ENCODE measurements at regions not wholly inside any gene's neighbourhood (a gene's known extent, or its start where the extent isn't known, plus 50 kb on each side); places are given as distances from the start of the nearest gene placed in this dataset.
"Not testable (repeated sequence)": the region's sequence is repeated elsewhere in the genome, so short reads cannot be mapped to it uniquely, and the experiment has no call there.

DNA sequence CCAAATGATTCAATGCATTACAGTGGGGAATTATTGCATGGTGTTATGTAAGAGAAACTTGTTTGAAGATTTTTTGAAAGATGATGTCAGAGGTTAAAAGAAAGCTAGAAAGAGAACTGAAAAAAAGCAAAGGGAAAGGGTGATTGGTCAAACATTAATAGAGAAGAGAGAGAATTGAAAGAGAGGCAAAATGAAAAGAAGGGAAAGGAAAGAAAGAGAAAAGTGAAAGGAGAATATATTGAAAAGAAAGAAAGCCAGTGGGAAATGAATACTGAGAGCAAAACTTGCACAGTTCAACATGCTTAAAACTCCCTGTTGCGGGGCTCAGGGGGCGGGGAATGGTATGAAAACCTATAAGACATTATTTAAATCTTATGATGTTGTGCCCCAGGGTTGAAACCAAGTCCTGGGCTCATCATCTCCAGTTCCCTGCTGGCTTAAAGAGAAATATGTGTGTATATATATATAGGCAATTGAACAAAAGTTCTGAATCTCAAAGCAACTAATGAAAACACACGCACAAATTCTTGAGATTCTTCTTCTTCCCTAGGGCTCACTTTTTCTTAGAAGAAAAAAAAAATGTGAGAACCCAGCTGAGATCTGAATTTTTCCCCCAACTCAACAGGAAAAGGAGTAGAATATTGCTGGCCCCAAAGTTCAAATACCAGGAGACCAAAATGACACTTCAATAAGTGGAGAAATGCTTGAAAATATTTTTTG is 2045.9 kb upstream of the CELF4 start:
- DNase-seq: no peak

GRCh38 chr18:39607034-39607433 is 2041.4 kb upstream of the CELF4 start:
- no peak for DNase-seq

DNA sequence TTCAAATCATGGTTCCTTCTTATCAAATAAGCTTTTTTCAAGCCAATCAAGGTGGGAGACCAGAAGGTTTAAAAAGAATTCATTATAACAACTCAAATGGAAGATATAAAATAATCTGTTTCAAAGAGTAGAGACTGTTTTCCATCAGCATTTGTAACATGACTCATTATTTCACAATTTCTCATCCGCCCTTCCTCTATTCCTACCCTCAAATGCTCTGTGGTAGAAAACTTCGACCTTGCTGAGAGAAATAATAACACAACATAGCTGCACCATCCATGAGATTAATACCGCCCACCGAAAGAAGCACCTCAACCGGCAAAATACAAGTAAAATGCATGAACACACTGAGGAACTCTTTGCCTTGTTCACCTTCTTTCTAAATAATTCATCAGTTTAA is 2039.2 kb upstream of the CELF4 start:
- no peak for DNase-seq

DNA sequence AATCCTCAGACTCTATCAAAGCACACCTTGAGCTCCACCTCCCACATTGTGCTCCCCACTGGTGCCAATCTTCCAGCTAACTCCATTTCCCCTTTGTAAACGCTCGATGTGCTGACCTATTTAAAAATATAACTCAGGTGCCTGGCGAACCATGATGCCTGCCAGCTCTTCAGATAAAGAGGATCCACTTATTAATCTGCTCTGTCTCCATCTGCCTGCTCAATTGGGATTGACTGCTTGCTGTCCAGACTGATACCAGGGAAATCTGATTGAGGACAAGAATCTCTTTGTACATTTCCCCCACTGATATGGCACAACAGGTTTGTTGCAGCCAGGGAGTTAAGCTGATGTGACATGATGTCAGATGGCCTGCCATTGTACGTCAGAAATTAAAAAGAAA is 2036.5 kb upstream of the CELF4 start:
- no peak for DNase-seq

GRCh38 chr18:39600894-39601293 is 2035.3 kb upstream of the CELF4 start:
- DNase-seq: no peak

- DNase-seq: no peak
Observed at GRCh38 chr18:39599251-39599650, 2033.7 kb upstream of the CELF4 start.

- DNase-seq: no peak
Observed at GRCh38 chr18:39596891-39597290, 2031.3 kb upstream of the CELF4 start.

- DNase-seq: no peak
Observed at GRCh38 chr18:39596221-39596620, 2030.6 kb upstream of the CELF4 start.

DNA sequence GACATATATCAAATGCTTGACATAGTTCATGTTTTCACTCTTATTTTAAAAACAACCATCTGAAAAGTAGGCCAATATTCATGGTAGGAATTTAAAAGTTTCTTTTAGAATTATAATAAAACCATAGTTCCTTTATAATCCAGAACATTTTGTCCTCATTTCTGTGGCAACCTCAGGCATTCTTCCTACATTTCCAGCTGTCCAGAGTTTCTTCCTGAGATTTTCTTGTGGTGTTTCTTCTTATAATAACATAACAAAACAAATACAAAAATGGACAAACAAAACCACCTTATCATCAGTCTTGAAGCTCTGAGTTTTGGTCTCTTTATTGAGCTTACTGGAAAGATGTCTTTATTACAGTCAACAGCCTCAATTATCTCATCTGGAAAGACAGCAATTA is 2028.6 kb upstream of the CELF4 start:
- no peak for DNase-seq

DNA sequence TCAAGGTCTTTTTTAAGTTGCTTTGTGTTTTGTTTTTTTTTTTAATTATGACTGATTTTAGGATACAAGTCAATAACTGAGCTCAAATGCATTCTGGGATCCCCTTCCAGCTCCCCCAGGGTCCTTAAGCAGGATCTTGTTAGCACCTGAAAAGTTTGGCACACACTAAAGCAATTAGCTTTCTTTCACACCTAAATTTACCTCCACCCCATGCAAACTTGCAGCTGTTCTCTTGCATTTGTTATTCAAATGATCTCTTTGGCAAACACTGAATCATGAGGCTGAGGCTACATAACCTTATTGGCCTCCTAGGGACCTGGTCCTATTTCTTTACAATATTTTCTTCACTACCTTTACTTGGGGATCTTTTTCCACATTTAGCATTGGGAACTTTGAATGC is 2026.1 kb upstream of the CELF4 start:
- peak; percentile 4 for DNase-seq

DNA sequence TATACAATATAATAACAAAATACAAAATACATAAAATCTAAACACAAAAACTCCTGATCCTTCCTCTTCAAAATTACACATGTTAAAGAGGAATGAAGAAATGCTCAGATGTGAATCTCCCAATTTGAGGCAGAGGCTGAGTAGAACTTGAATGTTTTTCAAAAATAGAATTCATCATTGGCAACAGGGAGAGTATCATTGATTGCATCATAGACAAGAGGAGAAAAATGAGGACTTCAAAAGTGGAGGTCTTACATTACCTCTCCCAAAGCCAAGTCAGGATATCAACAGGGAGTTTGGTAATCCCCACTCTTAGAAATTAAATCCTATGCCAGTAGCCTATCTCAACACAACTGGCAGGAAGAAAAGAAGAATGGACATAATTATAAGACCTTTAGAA is 2023.9 kb upstream of the CELF4 start:
- no peak for DNase-seq

DNA sequence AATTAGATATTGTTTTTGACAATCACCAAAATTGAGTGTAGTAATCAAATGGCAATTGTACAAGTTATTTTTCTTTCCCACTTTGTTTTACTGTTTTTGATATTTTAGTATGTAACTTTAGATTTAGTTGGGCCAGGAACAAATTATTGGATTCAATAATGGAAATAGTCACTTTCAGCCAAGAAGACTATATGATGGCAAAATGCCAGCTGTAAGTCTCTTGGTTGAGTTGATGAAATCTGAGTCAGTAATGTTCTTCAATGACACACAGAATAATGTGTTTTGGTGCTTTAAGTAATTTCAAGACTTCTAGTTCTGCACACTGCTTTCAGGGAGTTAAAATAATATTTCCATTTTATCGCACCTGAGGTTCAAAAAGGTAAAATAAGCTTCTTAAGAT is 2022.0 kb upstream of the CELF4 start:
- no peak for DNase-seq

DNA sequence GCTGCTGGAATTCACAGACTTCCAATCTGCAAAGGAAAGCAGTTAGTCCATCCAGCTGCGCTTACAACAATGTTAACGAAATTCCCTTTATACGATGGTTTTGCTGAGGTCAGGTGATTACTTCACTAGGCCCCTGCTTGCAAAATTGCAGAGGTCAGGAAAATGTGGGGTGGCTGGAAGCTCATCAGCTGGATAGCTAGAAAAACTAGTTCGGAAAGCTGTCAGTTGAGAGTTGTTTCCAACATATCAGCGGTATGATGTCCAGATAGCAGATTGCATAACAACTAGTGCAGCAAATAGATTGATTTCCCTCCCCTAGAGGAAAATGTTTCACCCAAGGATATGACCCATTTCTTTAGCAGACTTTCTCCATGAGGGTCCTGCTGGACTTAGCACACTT is 2021.1 kb upstream of the CELF4 start:
- DNase-seq: no peak

DNA sequence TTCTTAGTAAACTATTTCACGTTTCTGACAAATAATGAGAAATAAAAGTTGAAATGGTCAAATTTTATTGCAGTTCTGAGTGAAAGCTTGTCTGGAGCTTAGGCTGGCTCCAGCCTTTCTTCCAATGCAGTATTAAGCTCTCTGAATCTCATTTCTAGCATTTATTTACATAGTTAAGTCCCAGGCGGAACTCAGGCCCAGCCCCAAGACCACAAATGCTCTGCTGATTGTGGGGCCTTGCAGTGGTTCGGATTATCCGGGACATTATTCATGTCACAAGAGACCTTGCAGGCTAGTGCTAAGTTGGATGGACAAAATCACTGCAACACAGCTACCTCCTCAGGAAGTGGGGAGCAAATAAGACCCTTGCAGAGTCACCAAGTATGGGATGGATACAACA is 2009.3 kb upstream of the CELF4 start:
- no peak for DNase-seq

DNA sequence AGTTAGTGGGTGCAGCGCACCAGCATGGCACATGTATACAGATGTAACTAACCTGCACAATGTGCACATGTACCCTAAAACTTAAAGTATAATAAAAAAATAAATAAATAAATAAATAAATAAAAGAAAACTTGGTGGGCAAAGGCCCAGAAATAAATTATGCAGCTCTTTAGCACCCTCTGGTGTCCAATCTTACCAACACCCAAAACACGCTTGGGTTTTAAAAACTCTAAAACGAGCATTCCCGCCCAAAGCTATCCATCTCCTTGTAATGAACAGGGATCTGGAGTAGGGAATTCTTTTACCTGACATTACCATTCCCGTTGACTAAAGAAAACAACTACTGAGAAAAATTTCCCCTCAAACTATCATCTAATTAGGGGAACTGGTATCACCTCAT is 2005.9 kb upstream of the CELF4 start:
- peak; percentile 57 for DNase-seq

GRCh38 chr18:39565551-39566230 is 2000.1 kb upstream of the CELF4 start:
- not testable (repeated sequence) for DNase-seq

DNA sequence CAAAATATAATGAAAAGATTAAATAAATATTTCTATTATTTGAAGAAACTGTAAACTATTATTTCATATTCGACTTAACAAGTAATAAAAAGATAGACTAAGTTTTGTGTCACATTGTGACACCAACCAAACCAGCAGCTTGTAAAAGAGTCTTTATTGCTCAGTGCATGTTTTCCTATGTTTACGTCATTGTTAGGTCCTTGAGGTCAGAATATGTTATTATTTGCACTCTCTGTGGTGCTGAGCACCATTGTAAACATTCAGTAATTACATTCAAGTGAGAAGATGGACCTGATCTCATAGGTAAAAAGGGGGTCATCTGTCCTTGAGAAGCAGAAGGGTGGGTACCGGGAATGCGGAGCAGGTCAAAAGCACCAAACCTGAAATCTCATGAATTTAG is 1999.1 kb upstream of the CELF4 start:
- DNase-seq: peak; percentile 81

DNA sequence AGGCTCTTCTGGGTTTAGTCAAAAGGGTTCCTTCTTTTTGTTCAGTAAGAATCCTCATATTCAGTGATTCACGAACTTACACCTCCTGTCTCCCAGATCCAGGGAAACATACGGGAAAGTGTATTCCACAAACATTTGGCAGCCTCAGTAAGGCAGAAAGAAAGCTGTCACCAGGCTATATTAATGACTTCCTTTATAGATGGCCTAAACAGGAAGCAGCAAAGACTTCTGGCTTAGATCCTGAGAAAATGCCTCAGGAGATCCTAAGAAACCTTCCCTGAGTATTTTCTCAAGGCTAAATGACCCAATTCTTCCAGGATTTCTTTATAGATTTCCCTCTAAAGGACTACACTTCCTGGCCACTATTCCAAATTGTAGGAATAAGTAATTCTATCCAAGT is 1995.5 kb upstream of the CELF4 start:
- DNase-seq: no peak

DNA sequence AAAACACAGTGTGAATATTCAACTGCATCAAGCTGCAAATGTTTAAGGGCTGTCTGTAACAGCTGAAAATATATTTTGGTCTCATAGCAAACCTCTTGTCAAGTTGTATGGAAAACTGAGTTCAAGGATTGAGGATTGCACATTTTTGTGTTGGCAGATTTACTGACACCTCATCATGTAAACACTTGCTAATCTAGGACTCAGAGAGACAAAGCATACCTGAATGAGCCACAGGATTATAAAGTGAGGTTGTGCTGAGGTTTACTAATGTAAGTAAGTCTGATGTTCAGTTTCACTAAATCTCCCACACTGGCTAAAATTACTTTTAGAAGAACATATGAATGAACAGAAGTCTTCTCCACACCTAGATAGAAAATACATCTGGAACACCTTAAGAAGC is 1993.1 kb upstream of the CELF4 start:
- DNase-seq: no peak

GRCh38 chr18:39555496-39555895 is 1989.9 kb upstream of the CELF4 start:
- no peak for DNase-seq

DNA sequence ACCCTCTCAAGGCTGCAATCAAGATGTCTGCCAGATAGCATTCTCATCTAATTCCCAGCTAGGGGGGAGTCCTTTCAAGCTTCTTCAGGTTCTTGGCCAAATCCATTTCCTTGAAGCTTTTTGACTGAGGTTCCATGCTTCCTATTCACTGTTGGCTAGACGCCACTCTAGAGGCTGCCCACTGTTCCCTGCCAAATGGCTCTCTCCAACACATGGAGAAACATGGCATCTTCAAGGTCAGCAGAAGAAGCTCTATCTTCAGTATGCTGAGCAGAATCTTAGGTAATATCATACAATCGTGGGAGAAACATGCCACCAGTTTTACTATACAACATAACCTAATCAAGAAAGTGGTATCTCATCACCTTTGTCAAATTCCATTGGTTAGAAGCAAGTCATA is 1985.1 kb upstream of the CELF4 start:
- no peak for DNase-seq

DNA sequence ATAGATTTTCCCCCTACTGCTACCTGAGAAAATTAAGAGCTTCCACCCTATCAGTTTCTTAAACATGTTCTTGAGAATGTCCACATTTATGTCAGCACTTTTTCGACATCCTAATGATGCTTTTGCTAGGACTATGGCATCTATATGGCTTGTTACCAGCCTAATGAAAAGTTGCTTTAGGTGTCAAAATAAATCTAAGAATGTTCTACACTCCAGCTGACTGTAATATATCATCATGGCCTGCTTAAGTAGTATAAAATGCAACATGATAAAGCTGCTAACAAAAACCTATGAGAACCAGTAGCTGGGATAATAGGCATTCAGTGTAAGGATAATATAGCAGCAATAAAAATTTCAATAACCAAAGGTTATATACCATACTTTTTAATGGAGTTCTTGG is 1983.5 kb upstream of the CELF4 start:
- no peak for DNase-seq

DNA sequence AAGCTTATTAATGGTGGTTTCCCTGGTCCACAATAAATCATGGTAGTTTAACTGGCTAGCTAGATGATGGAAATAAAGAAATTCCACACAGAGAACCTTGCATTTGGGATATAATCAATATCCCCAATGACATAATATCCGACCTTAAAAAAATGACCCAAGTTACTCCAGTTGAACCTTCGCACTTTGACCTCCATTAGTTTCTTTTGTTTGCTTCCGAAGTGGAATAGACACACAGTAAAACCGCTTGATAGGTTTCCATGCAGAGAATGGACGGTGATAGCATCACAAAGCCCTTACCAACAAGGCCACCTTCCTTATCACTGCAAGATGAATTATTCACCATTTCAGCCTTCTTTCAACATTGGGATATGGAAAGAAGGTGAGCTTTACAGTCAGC is 1966.1 kb upstream of the CELF4 start:
- no peak for DNase-seq

GRCh38 chr18:39529358-39529757 is 1963.8 kb upstream of the CELF4 start:
- DNase-seq: no peak

GRCh38 chr18:39527465-39527864 is 1961.9 kb upstream of the CELF4 start:
- no peak for DNase-seq

Measured in DMS53 (cell line).